Inflammatory macrophage treated with lipopolysaccharide for 4 hours (primary cell): ENCODE measurements at regions not wholly inside any gene's neighbourhood (a gene's known extent, or its start where the extent isn't known, plus 50 kb on each side); places are given as distances from the start of the nearest gene placed in this dataset.
"Not testable (repeated sequence)": the region's sequence is repeated elsewhere in the genome, so short reads cannot be mapped to it uniquely, and the experiment has no call there.

Experiments
- DNase-seq: peaks from one replicate; pipeline ENCODE4 v3.0.0-alpha.2; 2020

GRCh38 chr2:13745330-13745729, 887.2 kb upstream of the LRATD1 start:
- DNase-seq: no peak

- no peak for DNase-seq
Observed at GRCh38 chr2:13751955-13752354, 880.6 kb upstream of the LRATD1 start.

- DNase-seq: no peak
Observed at GRCh38 chr2:13758412-13758811, 874.1 kb upstream of the LRATD1 start.

DNA sequence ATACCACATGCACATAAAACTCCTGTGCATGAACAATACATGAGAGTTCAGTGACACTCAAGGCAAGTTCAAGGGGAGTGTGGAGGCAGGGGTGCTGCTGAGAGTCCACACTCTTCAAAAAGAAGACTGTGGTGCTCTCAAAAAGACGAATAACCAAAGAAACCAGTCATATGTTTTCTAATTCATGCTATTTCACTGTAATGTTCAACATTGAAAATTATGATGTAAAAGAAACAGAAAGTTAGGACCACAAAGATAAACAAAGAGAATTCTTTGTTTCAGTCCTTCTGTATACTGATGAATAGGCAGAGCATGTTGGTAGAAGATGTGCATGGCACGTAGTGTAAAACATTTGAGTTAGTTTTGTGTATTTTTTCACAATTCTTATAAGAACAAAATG, 864.2 kb upstream of the LRATD1 start:
- no peak for DNase-seq

DNA sequence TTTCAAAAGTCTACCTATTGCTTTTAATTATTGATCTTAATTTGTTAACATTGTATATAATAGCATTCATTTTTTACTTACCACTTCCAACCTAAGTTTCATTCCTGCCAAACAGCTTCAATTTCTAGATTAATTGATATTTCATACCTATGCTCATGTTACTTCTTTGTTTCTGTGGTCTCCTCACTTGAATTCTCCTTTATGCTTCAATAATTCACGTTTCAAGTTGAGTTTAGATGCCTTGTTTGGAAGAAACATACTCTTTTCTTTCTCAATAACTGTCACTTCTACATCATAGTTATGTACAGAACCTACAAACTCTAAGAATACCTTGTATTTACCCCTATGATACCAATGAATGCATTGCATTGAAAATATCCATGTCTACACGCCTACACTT, 862.2 kb upstream of the LRATD1 start:
- DNase-seq: no peak

DNA sequence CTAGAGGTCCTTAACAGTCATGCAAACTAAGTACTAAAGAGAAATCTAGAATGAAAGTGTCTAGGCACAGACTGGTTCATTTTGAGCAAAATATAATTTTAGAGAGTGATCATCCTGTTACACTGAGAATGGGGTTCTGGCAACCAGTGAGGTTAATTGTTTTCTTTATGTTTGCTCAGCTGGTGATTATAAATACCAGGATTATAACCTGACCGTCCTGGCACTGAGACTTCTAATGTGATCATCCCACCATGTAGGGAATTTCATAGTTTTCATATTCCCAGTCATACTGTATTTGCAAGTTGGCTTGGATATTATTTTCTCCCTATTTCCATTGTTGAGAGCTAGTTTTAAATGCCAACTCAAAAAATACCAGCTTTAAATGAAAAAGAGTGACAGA, 852.5 kb upstream of the LRATD1 start:
- DNase-seq: no peak

DNA sequence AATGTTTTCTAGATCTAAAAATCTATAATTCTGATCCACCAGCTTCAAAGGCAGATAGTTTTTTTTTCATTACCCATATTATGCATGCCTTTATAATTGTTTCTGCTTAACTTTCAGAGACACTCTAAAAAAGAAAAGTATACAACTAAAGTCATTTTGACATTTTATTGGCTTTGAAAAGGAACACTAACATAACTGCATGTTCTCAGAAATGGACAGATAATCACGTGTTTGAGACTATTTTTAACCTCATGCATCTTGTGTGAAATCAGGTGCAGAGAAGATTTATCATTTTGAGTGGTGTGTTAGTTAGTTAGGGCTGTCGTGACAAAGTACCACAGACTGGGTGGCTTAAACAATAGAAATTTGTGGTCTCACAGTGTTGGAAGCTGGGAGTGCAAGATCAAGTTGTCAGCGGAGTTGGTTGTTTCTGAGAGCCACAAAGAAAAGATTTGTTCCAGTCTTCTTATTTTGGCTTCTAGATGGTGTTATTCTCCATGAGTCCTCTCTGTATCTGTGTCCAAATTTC, 841.4 kb upstream of the LRATD1 start:
- DNase-seq: no peak

GRCh38 chr2:13806539-13806938, 826.0 kb upstream of the LRATD1 start:
- no peak for DNase-seq

GRCh38 chr2:13813236-13813635, 819.3 kb upstream of the LRATD1 start:
- no peak for DNase-seq

- DNase-seq: no peak
Observed at GRCh38 chr2:13818002-13818401, 814.5 kb upstream of the LRATD1 start.

GRCh38 chr2:13819896-13820295, 812.6 kb upstream of the LRATD1 start:
- no peak for DNase-seq

DNA sequence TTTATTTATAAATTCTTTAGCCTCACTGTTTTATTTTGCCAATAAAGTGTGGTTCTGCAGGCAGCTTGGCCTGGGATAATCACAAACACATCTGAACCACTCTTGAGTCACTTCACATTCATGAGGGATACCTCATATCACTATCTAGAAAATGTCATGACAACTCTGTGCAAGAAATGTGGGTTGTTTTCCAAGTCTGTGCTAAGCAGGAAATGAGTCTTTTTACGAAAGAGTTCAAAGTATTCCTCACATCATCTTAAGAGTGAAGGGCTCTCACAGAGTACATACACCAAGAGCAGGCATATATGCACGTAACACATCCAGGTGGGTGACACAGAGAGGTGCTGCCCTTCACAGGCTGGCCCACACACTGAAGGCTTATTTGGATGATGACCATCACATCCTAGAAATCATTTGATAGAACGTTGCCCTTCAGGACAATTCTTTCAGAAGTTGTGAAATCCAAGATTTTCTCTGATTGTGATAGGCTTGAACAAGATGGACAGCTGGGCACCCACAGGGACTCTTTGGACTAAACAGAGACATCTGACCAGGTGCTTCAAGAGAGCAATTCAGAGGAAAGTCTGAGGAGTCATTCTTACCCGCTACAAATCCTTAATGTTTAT, 811.1 kb upstream of the LRATD1 start:
- no peak for DNase-seq

- DNase-seq: no peak
Observed at GRCh38 chr2:13822365-13822764, 810.2 kb upstream of the LRATD1 start.

- DNase-seq: no peak
Observed at GRCh38 chr2:13826314-13826853, 806.1 kb upstream of the LRATD1 start.

GRCh38 chr2:13858626-13859025, 773.9 kb upstream of the LRATD1 start:
- DNase-seq: no peak

DNA sequence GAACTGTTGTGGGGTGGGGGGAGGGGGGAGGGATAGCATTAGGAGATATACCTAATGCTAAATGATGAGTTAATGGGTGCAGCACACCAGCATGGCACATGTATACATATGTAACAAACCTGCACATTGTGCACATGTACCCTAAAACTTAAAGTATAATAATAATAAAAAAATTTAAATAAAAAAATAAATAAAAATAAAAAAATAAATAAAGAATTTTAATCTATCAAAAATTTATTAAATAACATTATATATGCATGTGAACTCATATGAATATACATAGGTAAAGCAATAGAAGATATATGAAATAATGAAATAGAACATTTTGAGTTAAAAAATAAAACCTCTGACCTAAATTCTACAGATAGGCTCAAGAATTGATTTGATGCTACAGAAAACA, 764.2 kb upstream of the LRATD1 start:
- not testable (repeated sequence) for DNase-seq

DNA sequence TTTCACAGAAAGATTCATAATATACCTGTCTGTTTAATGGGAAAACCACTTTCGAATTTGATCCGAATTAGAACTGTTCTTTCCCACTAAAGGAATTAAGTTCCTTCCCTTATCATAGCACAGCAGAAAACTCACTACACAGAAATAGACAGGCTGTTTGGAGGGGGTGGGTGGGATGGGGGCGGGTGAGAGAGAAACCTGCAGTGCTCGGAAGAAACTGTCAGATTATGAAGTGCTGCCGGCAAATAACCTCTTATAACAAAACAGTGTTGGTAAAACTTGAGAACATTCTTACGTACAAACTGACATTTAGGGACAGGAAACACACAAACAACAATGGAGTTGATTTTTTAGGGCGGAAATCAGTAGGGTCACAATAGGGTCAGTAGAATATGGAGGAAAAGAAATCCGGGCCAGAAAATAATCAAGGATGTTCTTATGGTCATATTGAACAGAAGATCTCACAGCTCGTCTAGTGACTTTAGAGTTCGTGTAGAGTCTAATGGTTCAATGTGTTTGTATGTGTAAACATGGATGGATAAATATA, 756.0 kb upstream of the LRATD1 start:
- no peak for DNase-seq

- no peak for DNase-seq
Observed at GRCh38 chr2:13877571-13877970, 754.9 kb upstream of the LRATD1 start.

GRCh38 chr2:13884291-13884976, 748.1 kb upstream of the LRATD1 start:
- DNase-seq: no peak

DNA sequence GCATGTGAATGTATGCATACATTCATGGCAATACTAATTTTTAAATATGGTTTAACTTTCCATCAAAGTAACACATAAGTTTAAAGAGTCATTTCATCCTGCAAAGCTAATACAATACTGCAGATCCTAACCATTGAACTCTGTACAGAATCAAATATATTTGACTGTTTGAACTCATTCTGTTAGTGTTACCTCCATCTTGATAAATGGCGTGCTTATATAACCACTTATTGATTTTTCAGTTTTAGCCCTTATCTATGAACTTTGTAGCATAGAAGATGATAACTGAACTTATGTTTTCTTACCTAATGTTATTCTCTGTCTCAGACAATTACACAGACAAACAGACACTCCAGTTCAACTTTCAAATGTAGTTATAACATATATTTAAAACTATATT, 731.0 kb upstream of the LRATD1 start:
- no peak for DNase-seq

GRCh38 chr2:13905831-13906230, 726.7 kb upstream of the LRATD1 start:
- DNase-seq: no peak

DNA sequence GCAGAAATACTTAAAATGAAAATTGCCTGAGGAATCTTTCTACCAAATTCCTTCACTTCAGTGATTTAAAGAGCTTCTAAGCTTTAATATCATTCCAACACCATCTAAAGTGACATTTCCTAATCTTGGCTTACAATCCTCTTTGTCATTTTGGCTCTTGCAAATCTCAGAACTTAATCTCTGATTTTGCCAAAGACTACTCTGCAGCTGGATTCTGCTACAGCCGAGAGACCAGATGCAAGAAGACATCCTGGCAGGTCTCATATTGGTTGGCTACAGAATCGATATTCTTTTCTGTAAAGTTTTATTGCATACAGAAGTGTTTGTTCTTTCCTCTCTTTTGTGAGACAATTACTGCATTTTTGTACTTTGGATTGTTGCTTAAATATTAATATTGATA, 716.5 kb upstream of the LRATD1 start:
- no peak for DNase-seq

- DNase-seq: no peak
Observed at GRCh38 chr2:13917958-13918357, 714.6 kb upstream of the LRATD1 start.

- DNase-seq: no peak
Observed at GRCh38 chr2:13919981-13920382, 712.5 kb upstream of the LRATD1 start.
